GM23338 (cell line): ENCODE measurements at regions not wholly inside any gene's neighbourhood (a gene's known extent, or its start where the extent isn't known, plus 50 kb on each side); places are given as distances from the start of the nearest gene placed in this dataset.

Experiments
- ATAC-seq: fragments of 200-7000 bp; cut with Tn5 transposase; 3 replicates; pipeline ENCODE4 v1.9.1; 2020
- DNase-seq: peaks from one replicate; pipeline ENCODE4 v3.0.0-alpha.2; 2015; ENCODE audit warnings: low spot score
- H2AFZ ChIP-seq: fragments of 200-600 bp; sonication (generic); 2 replicates; pipeline ENCODE4 v1.8.0; 2016; ENCODE audit warnings: antibody characterized with exemption, mild to moderate bottlenecking, moderate library complexity
- H3F3A ChIP-seq: fragments of 200-600 bp; sonication (generic); replicated peaks from 2 replicates; pipeline ENCODE4 v1.8.0; 2017; ENCODE audit warnings: antibody characterized with exemption, mixed run types, low read depth
- H3K27ac ChIP-seq: fragments of 200-600 bp; sonication (generic); 2 replicates; pipeline ENCODE4 v1.6.1; 2016; ENCODE audit warnings: low read depth
- H3K27me3 ChIP-seq: fragments of 200-600 bp; sonication (generic); 2 replicates; pipeline ENCODE4 v1.8.0; 2016; ENCODE audit warnings: mild to moderate bottlenecking, mixed run types, moderate library complexity; ENCODE audit not compliant: insufficient read depth
- H3K36me3 ChIP-seq: fragments of 200-600 bp; sonication (generic); 2 replicates; pipeline ENCODE4 v1.8.0; 2016; ENCODE audit warnings: mild to moderate bottlenecking; ENCODE audit not compliant: insufficient read depth
- H3K4me1 ChIP-seq: fragments of 200-600 bp; sonication (generic); 2 replicates; pipeline ENCODE4 v1.8.0; 2016; ENCODE audit warnings: mild to moderate bottlenecking, moderate library complexity; ENCODE audit not compliant: insufficient read depth
- H3K4me2 ChIP-seq: fragments of 200-600 bp; sonication (generic); 2 replicates; pipeline ENCODE4 v1.7.1; 2017; ENCODE audit warnings: mixed run types
- H3K4me3 ChIP-seq: fragments of 200-600 bp; sonication (generic); 2 replicates; pipeline ENCODE4 v1.6.1; 2016; ENCODE audit warnings: mixed run types
- H3K79me2 ChIP-seq: fragments of 200-600 bp; sonication (generic); replicated peaks from 2 replicates; pipeline ENCODE4 v1.8.0; 2017; ENCODE audit warnings: mild to moderate bottlenecking; ENCODE audit not compliant: insufficient read depth
- H3K9me2 ChIP-seq: fragments of 200-600 bp; sonication (generic); 2 replicates; pipeline ENCODE4 v1.8.0; 2017; ENCODE audit not compliant: insufficient read depth
- H4K20me1 ChIP-seq: fragments of 200-600 bp; sonication (generic); replicated peaks from 2 replicates; pipeline ENCODE4 v1.8.0; 2017; ENCODE audit warnings: mild to moderate bottlenecking; ENCODE audit not compliant: insufficient read depth
- H3K27ac Mint-ChIP-seq: 2 replicates; pipeline ENCODE4 v1.8.0; 2020; ENCODE audit warnings: inconsistent platforms, mild to moderate bottlenecking, moderate library complexity, mixed read lengths
- H3K27me3 Mint-ChIP-seq: 3 replicates; pipeline ENCODE4 v1.8.0; 2022; ENCODE audit warnings: low read depth, mild to moderate bottlenecking, moderate library complexity, mixed read lengths, inconsistent platforms; ENCODE audit not compliant: insufficient read depth, poor library complexity
- H3K36me3 Mint-ChIP-seq: 3 replicates; pipeline ENCODE4 v1.8.0; 2021; ENCODE audit warnings: low read depth, mild to moderate bottlenecking, inconsistent platforms, moderate library complexity, mixed read lengths
- H3K4me1 Mint-ChIP-seq: 3 replicates; pipeline ENCODE4 v1.8.0; 2020; ENCODE audit warnings: mild to moderate bottlenecking, inconsistent platforms, mixed read lengths
- H3K4me3 Mint-ChIP-seq: 3 replicates; pipeline ENCODE4 v1.8.0; 2021; ENCODE audit warnings: moderate library complexity, mild to moderate bottlenecking, inconsistent platforms, mixed read lengths
- H3K9me3 Mint-ChIP-seq: 3 replicates; pipeline ENCODE4 v1.8.0; 2020; ENCODE audit warnings: moderate library complexity, mild to moderate bottlenecking, inconsistent platforms, mixed read lengths
- ETS1 ChIP-seq: IDR thresholded peaks from 2 replicates; pipeline ENCODE4 v1.6.1; 2016; ENCODE audit warnings: antibody characterized with exemption
- EZH2 ChIP-seq: fragments of 200-600 bp; sonication (generic); IDR thresholded peaks from one replicate; pipeline ENCODE4 v1.8.0; 2017; ENCODE audit warnings: antibody characterized with exemption, mild to moderate bottlenecking, low read depth; ENCODE audit not compliant: unreplicated experiment
- EZH2phosphoT487 ChIP-seq: fragments of 200-600 bp; sonication (generic); IDR thresholded peaks from one replicate; pipeline ENCODE4 v1.8.1; 2018; ENCODE audit warnings: antibody characterized with exemption; ENCODE audit not compliant: unreplicated experiment
- JUNB ChIP-seq: IDR thresholded peaks from one replicate; pipeline ENCODE4 v1.6.1; 2016; ENCODE audit warnings: antibody characterized with exemption; ENCODE audit not compliant: unreplicated experiment
- REST ChIP-seq: IDR thresholded peaks from one replicate; pipeline ENCODE4 v1.6.1; 2018; ENCODE audit warnings: antibody characterized with exemption; ENCODE audit not compliant: unreplicated experiment
- STAT1 ChIP-seq: IDR thresholded peaks from one replicate; pipeline ENCODE4 v1.6.1; 2016; ENCODE audit warnings: antibody characterized with exemption; ENCODE audit not compliant: unreplicated experiment
- ZNF114 ChIP-seq: fragments of 250-450 bp; sonication (Bioruptor Pico); IDR thresholded peaks from 2 replicates; pipeline ENCODE4 v1.5.0; 2020; ENCODE audit warnings: mild to moderate bottlenecking, moderate library complexity
- ZNF331 ChIP-seq: fragments of 250-450 bp; sonication (Bioruptor Pico); IDR thresholded peaks from 2 replicates; pipeline ENCODE4 v1.5.0; 2020; ENCODE audit warnings: low read depth, mild to moderate bottlenecking, moderate library complexity
- ZNF462 ChIP-seq: fragments of 250-450 bp; sonication (Bioruptor Pico); IDR thresholded peaks from 2 replicates; pipeline ENCODE4 v1.5.0; 2020; ENCODE audit warnings: mild to moderate bottlenecking, moderate library complexity

- no peak overlapping the region for H3K27ac Mint-ChIP-seq
- no peak for ATAC-seq
- no peaks in the 10 kb centered on the region for H3K27me3 Mint-ChIP-seq
- Histone ChIP-seq H3K9me2 (no peaks in the 10 kb centered on the region), H3K4me1 (peaks cover 19% of the 10 kb centered on the region), H2AFZ (no peak overlapping the region), H3K79me2 (no peaks in the 10 kb centered on the region), H3K36me3 (no peaks in the 10 kb centered on the region), H3F3A (no peaks in the 10 kb centered on the region), H3K27ac (no peak overlapping the region), H3K27me3 (no peaks in the 10 kb centered on the region), H3K4me2 (no peak overlapping the region), H4K20me1 (no peaks in the 10 kb centered on the region), H3K4me3 (no peak overlapping the region)
- no peak for TF ChIP-seq JUNB
- no peak for TF ChIP-seq ETS1
- no peak for TF ChIP-seq EZH2
- no peak for TF ChIP-seq REST
- no peak for TF ChIP-seq ZNF462 (CRISPR knock-in tag)
- no peak for TF ChIP-seq ZNF331 (CRISPR knock-in tag)
- TF ChIP-seq EZH2phosphoT487, result no peak
- no peak for TF ChIP-seq STAT1
- no peak for TF ChIP-seq ZNF114 (CRISPR knock-in tag)
- H3K4me1 Mint-ChIP-seq, result peaks cover 23% of the 10 kb centered on the region
- H3K4me3 Mint-ChIP-seq, result no peak overlapping the region
- no peak for DNase-seq
- H3K36me3 Mint-ChIP-seq, result peaks cover 42% of the 10 kb centered on the region
- peaks cover 45% of the 10 kb centered on the region for H3K9me3 Mint-ChIP-seq
Observed at GRCh38 chr3:19070325-19070724, 78.0 kb upstream of the KCNH8 start.
